ENCODE measurements at regions not wholly inside any gene's neighbourhood (a gene's known extent, or its start where the extent isn't known, plus 50 kb on each side); places are given as distances from the start of the nearest gene placed in this dataset.

GRCh38 chr6:103534814-103535213 lies 1324.9 kb downstream of the HACE1 start:
- H3K9me3 Mint-ChIP-seq (ENCODE audit: low read depth) = no peaks in the 10 kb centered on the region
- H3K4me1 Mint-ChIP-seq (ENCODE audit: low read depth) = no peaks in the 10 kb centered on the region
- no peak overlapping the region for H3K27ac Mint-ChIP-seq (ENCODE audit: unreplicated experiment)
- H3K27me3 Mint-ChIP-seq (ENCODE audit: low read depth) = no peaks in the 10 kb centered on the region
- TF ChIP-seq CTCF (IDR thresholded peaks at IDR 0.05) = no peak
- DNase-seq (ENCODE audit: low spot score) = no peak
- no peak overlapping the region for H3K4me3 Mint-ChIP-seq (ENCODE audit: unreplicated experiment)
- H3K36me3 Mint-ChIP-seq (ENCODE audit: low read depth) = no peaks in the 10 kb centered on the region

- no peak overlapping the region for H3K4me3 Mint-ChIP-seq (ENCODE audit: unreplicated experiment)
- no peak overlapping the region for H3K27ac Mint-ChIP-seq (ENCODE audit: unreplicated experiment)
- no peak for DNase-seq (ENCODE audit: low spot score)
- no peaks in the 10 kb centered on the region for H3K36me3 Mint-ChIP-seq (ENCODE audit: low read depth)
- TF ChIP-seq CTCF (IDR thresholded peaks at IDR 0.05) = no peak
- H3K9me3 Mint-ChIP-seq (ENCODE audit: low read depth) = no peaks in the 10 kb centered on the region
- H3K27me3 Mint-ChIP-seq (ENCODE audit: low read depth) = no peaks in the 10 kb centered on the region
- no peaks in the 10 kb centered on the region for H3K4me1 Mint-ChIP-seq (ENCODE audit: low read depth)
Observed at GRCh38 chr6:103534095-103534494, 1325.6 kb downstream of the HACE1 start.

- Mint-ChIP-seq H3K4me3 (ENCODE audit: unreplicated experiment) (no peak overlapping the region), H3K27ac (ENCODE audit: unreplicated experiment) (no peak overlapping the region), H3K4me1 (ENCODE audit: low read depth) (no peaks in the 10 kb centered on the region), H3K36me3 (ENCODE audit: low read depth) (no peaks in the 10 kb centered on the region), H3K9me3 (ENCODE audit: low read depth) (peaks cover 13% of the 10 kb centered on the region), H3K27me3 (ENCODE audit: low read depth) (no peaks in the 10 kb centered on the region)
- no peak for TF ChIP-seq CTCF (IDR thresholded peaks at IDR 0.05)
- no peak for DNase-seq (ENCODE audit: low spot score)
Observed at GRCh38 chr6:103522045-103522444, 1337.7 kb downstream of the HACE1 start.

GRCh38 chr6:103516336-103516735 lies 1343.4 kb downstream of the HACE1 start:
- H3K36me3 Mint-ChIP-seq (ENCODE audit: low read depth) = no peaks in the 10 kb centered on the region
- H3K4me1 Mint-ChIP-seq (ENCODE audit: low read depth) = no peaks in the 10 kb centered on the region
- H3K4me3 Mint-ChIP-seq (ENCODE audit: unreplicated experiment) = no peak overlapping the region
- TF ChIP-seq CTCF (IDR thresholded peaks at IDR 0.05) = no peak
- H3K27ac Mint-ChIP-seq (ENCODE audit: unreplicated experiment) = no peak overlapping the region
- H3K9me3 Mint-ChIP-seq (ENCODE audit: low read depth) = no peaks in the 10 kb centered on the region
- no peak for DNase-seq (ENCODE audit: low spot score)
- H3K27me3 Mint-ChIP-seq (ENCODE audit: low read depth) = no peaks in the 10 kb centered on the region

- Mint-ChIP-seq H3K27me3 (ENCODE audit: low read depth) (peaks cover 25% of the 10 kb centered on the region), H3K36me3 (ENCODE audit: low read depth) (no peaks in the 10 kb centered on the region), H3K27ac (ENCODE audit: unreplicated experiment) (no peak overlapping the region), H3K9me3 (ENCODE audit: low read depth) (no peaks in the 10 kb centered on the region), H3K4me3 (ENCODE audit: unreplicated experiment) (no peak overlapping the region), H3K4me1 (ENCODE audit: low read depth) (no peaks in the 10 kb centered on the region)
- TF ChIP-seq CTCF (IDR thresholded peaks at IDR 0.05) = no peak
- no peak for DNase-seq (ENCODE audit: low spot score)
Observed at GRCh38 chr6:103507052-103507451, 1352.7 kb downstream of the HACE1 start.
